ENCODE measurements at regions not wholly inside any gene's neighbourhood (a gene's known extent, or its start where the extent isn't known, plus 50 kb on each side); places are given as distances from the start of the nearest gene placed in this dataset.

DNA sequence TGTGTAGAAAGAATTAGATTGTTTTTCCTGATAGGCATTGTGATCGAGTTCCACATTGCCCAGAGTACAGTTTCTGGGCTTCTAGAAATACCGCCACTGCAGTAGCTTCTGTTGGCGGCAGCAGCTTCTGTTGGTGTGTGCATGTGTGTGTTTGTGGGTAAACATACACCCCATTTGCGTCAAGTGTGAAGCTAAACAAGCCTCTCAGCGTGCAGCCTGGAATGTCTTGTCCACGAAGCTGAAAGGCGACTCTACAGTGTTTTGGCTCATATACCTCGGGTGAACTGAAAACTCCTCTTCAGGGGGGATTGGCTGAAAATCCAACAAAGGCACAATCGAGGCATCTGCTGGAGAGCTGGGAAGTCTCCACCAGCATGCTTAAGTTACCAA lies 112.0 kb upstream of the E2F8 start:
- intact Hi-C loops (cut with DNase I), result no loop called here
- ATAC-seq, result no peak
- DNase-seq, result no peak
- WGBS, 4 donors, result 84 to 97% (median 89%) methylated on average over 6 to 9 of the region's 9 CpGs
- Histone ChIP-seq H3K36me3 (no peaks in the 10 kb centered on the region), H3K27ac (no peak overlapping the region), H3K9me3 (no peaks in the 10 kb centered on the region), H3K4me3 (no peak overlapping the region), H3K4me1 (peaks cover 0 to 21% (median 2%) of the 10 kb centered on the region in 12 donors), H3K27me3 (peaks cover 0 to 41% (median 11%) of the 10 kb centered on the region in 9 donors)
- TF ChIP-seq CTCF (IDR thresholded peaks at IDR 0.05) (no peak), POLR2A (IDR thresholded peaks at IDR 0.05) (no peak)

- DNase-seq (no peak), ATAC-seq (no peak)
- no peaks in the 10 kb centered on the region for H3K9me3 ChIP-seq
- WGBS, 4 donors, result 93 to 97% (median 94%) methylated on average over 5 of the region's 5 CpGs
- H3K27ac ChIP-seq, result no peak overlapping the region
- peaks cover 0 to 26% (median 2%) of the 10 kb centered on the region in 12 donors for H3K4me1 ChIP-seq
- H3K4me3 ChIP-seq, result no peak overlapping the region
- intact Hi-C loops (cut with DNase I), result no loop called here
- no peaks in the 10 kb centered on the region for H3K36me3 ChIP-seq
- TF ChIP-seq POLR2A (IDR thresholded peaks at IDR 0.05) (no peak), CTCF (IDR thresholded peaks at IDR 0.05) (no peak)
- peaks cover 0 to 44% (median 17%) of the 10 kb centered on the region in 9 donors for H3K27me3 ChIP-seq
Observed at GRCh38 chr11:19352072-19352770, 111.5 kb upstream of the E2F8 start.

DNA sequence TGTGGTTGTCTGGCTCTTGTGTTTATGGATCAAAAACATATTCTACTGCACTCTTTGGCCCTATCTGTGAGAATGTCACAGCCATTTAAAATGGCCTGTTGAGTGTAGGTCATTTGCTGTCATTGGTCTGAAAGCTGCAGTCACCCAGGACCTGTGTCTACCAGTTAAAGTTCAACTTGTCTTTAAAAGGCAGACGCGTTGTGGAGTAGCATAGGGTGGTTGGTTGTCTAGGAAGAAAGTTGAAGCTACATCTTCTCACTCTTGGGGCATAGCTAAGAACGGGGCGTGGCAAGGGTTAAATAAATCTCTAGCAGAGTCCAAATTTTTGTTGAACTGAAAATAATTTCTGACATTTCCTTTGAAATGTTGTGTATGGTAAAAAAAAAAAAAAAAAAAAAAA lies 110.7 kb upstream of the E2F8 start:
- 96 to 100% (median 98%) methylated on average over 4 of the region's 4 CpGs for WGBS, 4 donors
- Histone ChIP-seq H3K4me3 (no peak overlapping the region), H3K27ac (no peak overlapping the region), H3K9me3 (no peaks in the 10 kb centered on the region), H3K36me3 (no peaks in the 10 kb centered on the region), H3K4me1 (peaks cover 0 to 32% (median 7%) of the 10 kb centered on the region in 12 donors), H3K27me3 (peaks cover 0 to 52% (median 21%) of the 10 kb centered on the region in 9 donors)
- DNase-seq, result no peak
- no peak for ATAC-seq
- intact Hi-C loops (cut with DNase I), result no loop called here
- no peak for TF ChIP-seq POLR2A (IDR thresholded peaks at IDR 0.05)
- no peak for TF ChIP-seq CTCF (IDR thresholded peaks at IDR 0.05)

DNA sequence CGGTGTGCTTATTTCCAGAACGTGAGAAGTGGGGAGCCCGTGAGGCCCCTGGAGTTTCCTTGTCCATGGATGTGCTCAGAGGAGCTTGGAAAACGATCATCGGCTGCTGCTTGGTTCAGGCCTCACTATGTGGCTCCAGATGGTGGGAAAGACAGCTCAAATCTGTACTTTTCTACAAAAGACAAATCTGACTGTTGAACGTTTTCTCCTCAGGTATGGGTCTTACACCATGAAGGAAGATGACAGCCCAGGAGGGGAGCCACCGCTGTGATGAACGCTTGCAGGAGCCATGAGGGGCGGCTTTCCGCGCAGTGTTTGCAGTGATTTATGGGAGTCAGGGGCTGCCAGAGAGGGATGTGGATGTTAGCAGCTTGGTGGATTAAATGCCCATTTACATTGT lies 109.4 kb upstream of the E2F8 start:
- 82 to 88% (median 84%) methylated on average over 11 of the region's 11 CpGs for WGBS, 4 donors
- H3K9me3 ChIP-seq, result no peaks in the 10 kb centered on the region
- intact Hi-C loops (cut with DNase I), result no loop called here
- H3K27ac ChIP-seq, result no peak overlapping the region
- DNase-seq, result no peak
- H3K4me3 ChIP-seq, result no peak overlapping the region
- H3K36me3 ChIP-seq, result no peaks in the 10 kb centered on the region
- H3K27me3 ChIP-seq, result peaks cover 9 to 65% (median 33%) of the 10 kb centered on the region in 9 donors
- no peak for ATAC-seq
- TF ChIP-seq POLR2A (IDR thresholded peaks at IDR 0.05), result no peak
- no peak for TF ChIP-seq CTCF (IDR thresholded peaks at IDR 0.05)
- H3K4me1 ChIP-seq, result peaks cover 3 to 37% (median 17%) of the 10 kb centered on the region in 12 donors
